OCI-LY3 (cell line): ENCODE measurements at regions not wholly inside any gene's neighbourhood (a gene's known extent, or its start where the extent isn't known, plus 50 kb on each side); places are given as distances from the start of the nearest gene placed in this dataset.

Experiments used
- CTCF ChIP-seq: fragments of 200-600, 300-600 bp; sonication (generic); IDR thresholded peaks from 2 replicates; pipeline ENCODE4 v1.5.1; 2014; ENCODE audit warnings: antibody characterized with exemption, low read length, low read depth
- EZH2phosphoT487 ChIP-seq: fragments of 200-600 bp; shearing (Covaris generic); IDR thresholded peaks from 2 replicates; pipeline ENCODE4 v1.6.1; 2018; ENCODE audit warnings: antibody characterized with exemption, mixed run types, low read depth

GRCh38 chr2:78967294-78967693 lies 58.2 kb upstream of the REG3G start:
- TF ChIP-seq CTCF, result no peak
- TF ChIP-seq EZH2phosphoT487, result no peak
